Astrocyte of the cerebellum (primary cell): ENCODE measurements at regions not wholly inside any gene's neighbourhood (a gene's known extent, or its start where the extent isn't known, plus 50 kb on each side); places are given as distances from the start of the nearest gene placed in this dataset.

ENCODE experiments used
- DNase-seq: peaks from one replicate; pipeline ENCODE4 v3.0.0-alpha.2; 2011; ENCODE audit warnings: low read depth
- H3K4me3 ChIP-seq: 2 replicates; pipeline ENCODE4 v1.5.1; 2011; ENCODE audit warnings: mild to moderate bottlenecking, low read depth, low read length, moderate library complexity
- in situ Hi-C: cut with HindIII; loops from 2 replicates; pipeline ENCODE4 v1.10.0; 2017; ENCODE audit warnings: low sequenced_read_pairs
- TF ChIP-seq, protein P1 (sequence below): IDR thresholded peaks from 2 replicates; pipeline ENCODE4 v1.5.1; 2012; ENCODE audit warnings: low read length, low read depth, moderate library complexity, mild to moderate bottlenecking; ENCODE audit errors: missing control alignments

DNA sequence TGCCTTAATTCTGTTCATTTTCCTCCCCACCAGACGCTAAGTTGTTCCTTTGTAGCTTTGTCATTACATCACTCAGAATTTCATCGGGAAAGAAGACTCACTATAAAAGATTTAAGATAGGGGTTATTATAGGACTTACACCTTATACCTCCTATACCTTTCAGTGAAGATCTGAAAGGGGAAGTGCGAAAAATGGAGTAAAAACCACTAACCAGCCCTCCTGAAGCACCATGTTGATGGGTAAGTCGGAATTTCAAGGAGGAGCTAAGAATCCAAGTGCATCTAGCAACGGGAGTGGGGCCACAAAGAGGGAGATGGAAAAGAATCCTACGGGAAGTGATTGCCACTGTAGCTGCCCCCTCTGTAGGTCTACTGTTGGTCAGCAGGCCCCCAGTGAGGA is 119.1 kb upstream of the H2AZ1 start:
- no peak overlapping the region for H3K4me3 ChIP-seq
- no peak for DNase-seq
- TF ChIP-seq, protein P1, sequence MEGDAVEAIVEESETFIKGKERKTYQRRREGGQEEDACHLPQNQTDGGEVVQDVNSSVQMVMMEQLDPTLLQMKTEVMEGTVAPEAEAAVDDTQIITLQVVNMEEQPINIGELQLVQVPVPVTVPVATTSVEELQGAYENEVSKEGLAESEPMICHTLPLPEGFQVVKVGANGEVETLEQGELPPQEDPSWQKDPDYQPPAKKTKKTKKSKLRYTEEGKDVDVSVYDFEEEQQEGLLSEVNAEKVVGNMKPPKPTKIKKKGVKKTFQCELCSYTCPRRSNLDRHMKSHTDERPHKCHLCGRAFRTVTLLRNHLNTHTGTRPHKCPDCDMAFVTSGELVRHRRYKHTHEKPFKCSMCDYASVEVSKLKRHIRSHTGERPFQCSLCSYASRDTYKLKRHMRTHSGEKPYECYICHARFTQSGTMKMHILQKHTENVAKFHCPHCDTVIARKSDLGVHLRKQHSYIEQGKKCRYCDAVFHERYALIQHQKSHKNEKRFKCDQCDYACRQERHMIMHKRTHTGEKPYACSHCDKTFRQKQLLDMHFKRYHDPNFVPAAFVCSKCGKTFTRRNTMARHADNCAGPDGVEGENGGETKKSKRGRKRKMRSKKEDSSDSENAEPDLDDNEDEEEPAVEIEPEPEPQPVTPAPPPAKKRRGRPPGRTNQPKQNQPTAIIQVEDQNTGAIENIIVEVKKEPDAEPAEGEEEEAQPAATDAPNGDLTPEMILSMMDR: no peak
- in situ Hi-C loops: no loop called here

GRCh38 chr4:100067255-100067654 is 117.2 kb upstream of the H2AZ1 start:
- H3K4me3 ChIP-seq: no peak overlapping the region
- DNase-seq: no peak
- TF ChIP-seq, protein P1: no peak
- in situ Hi-C loops: no loop called here

- H3K4me3 ChIP-seq: no peak overlapping the region
- in situ Hi-C loops: no loop called here
- no peak for DNase-seq
- TF ChIP-seq, protein P1: no peak
Observed at GRCh38 chr4:100063355-100063754, 113.3 kb upstream of the H2AZ1 start.

GRCh38 chr4:100062921-100063320 is 112.8 kb upstream of the H2AZ1 start:
- DNase-seq: no peak

GRCh38 chr4:100061835-100062234 is 111.8 kb upstream of the H2AZ1 start:
- DNase-seq: no peak
- TF ChIP-seq, protein P1: no peak
- H3K4me3 ChIP-seq: no peak overlapping the region
- in situ Hi-C loops: no loop called here

More at GRCh38 chr4:100062921-100063320, 112.8 kb upstream of the H2AZ1 start:
- in situ Hi-C loops: no loop called here
- TF ChIP-seq, protein P1: no peak
- no peak overlapping the region for H3K4me3 ChIP-seq

DNA sequence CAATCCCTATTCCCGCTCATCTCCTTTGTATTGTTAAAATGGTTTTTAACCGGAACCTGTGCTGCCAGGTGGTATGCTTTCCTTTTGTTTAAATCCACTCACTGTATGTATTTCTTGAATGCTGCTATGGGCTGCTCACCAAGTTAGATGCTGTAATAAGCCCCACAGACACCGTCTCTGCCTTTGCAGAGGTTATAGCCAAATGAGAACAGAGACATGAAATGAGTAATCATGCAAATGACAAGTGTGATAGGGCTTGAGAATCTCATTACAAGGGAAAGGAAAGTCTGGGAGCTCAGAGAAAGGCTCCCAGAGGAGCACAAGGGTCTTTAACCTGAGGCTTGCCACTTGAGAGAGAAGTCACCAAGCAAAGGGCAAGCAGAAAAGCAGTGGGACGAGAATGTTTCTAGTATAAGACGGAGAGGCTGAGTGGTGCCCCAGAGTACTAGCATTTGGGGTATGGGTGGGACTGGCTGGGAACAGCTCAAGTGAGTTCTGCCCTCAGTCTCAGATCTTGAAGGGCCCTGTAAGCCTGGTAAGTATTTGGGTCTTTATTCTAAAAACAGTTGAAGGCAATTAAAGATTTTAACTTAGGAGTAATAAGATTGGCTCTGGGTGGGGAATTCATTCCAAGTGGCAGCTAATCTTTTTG is 110.8 kb upstream of the H2AZ1 start:
- no peak overlapping the region for H3K4me3 ChIP-seq
- in situ Hi-C loops: no loop called here
- DNase-seq: no peak
- TF ChIP-seq, protein P1: no peak

DNA sequence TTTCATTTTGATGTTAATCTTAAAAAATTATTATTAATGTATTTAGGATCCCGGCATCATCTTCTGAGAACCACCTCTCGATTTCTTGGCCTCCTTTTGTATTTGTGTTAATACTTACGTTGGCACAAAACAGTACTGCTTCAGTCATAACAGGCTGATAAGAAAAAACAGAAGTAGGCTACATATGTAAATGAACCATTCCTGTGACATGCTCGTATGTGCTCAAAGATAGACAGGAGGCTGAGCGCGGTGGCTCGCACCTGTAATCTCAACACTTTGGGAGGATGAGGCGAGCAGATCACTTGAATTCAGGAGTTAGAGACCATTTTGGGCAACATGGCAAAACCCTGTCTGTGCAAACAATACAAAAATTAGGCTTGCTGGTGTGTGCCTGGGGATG is 109.4 kb upstream of the H2AZ1 start:
- DNase-seq: no peak
- no peak overlapping the region for H3K4me3 ChIP-seq
- in situ Hi-C loops: no loop called here
- TF ChIP-seq, protein P1: no peak
